H9 (cell line): ENCODE measurements at regions not wholly inside any gene's neighbourhood (a gene's known extent, or its start where the extent isn't known, plus 50 kb on each side); places are given as distances from the start of the nearest gene placed in this dataset.

Source experiments
- DNase-seq: peaks from one replicate; pipeline ENCODE4 v3.0.0-alpha.2; 2017
- H2AFZ ChIP-seq: one replicate; pipeline ENCODE4 v1.6.1; 2013; ENCODE audit warnings: mild to moderate bottlenecking, low read length, control low read depth, moderate library complexity
- H2AK5ac ChIP-seq: 2 replicates; pipeline ENCODE4 v1.6.1; 2013; ENCODE audit warnings: low read length, control low read depth, mixed read lengths; ENCODE audit not compliant: insufficient read length
- H2BK120ac ChIP-seq: one replicate; pipeline ENCODE4 v1.6.1; 2013; ENCODE audit warnings: low read depth, mild to moderate bottlenecking, low read length, control low read depth, inconsistent platforms; ENCODE audit not compliant: poor library complexity, severe bottlenecking
- H2BK12ac ChIP-seq: 2 replicates; pipeline ENCODE4 v1.6.1; 2013; ENCODE audit warnings: low read length, control low read depth, mixed read lengths, low read depth; ENCODE audit not compliant: insufficient read length
- H2BK15ac ChIP-seq: 2 replicates; pipeline ENCODE4 v1.6.1; 2013; ENCODE audit warnings: low read depth, low read length, control low read depth
- H2BK20ac ChIP-seq: one replicate; pipeline ENCODE4 v1.6.1; 2013; ENCODE audit warnings: low read depth, mild to moderate bottlenecking, low read length, control low read depth, inconsistent platforms; ENCODE audit not compliant: poor library complexity, severe bottlenecking
- H2BK5ac ChIP-seq: 2 replicates; pipeline ENCODE4 v1.6.1; 2013; ENCODE audit warnings: low read length, control low read depth, mixed read lengths; ENCODE audit not compliant: insufficient read length
- H3K14ac ChIP-seq: 2 replicates; pipeline ENCODE4 v1.6.1; 2013; ENCODE audit warnings: low read length, control low read depth; ENCODE audit not compliant: insufficient read depth
- H3K18ac ChIP-seq: 2 replicates; pipeline ENCODE4 v1.6.1; 2013; ENCODE audit warnings: low read depth, mild to moderate bottlenecking, mixed read lengths, low read length, control low read depth; ENCODE audit not compliant: insufficient read length
- H3K23ac ChIP-seq: 2 replicates; pipeline ENCODE4 v1.6.1; 2013; ENCODE audit warnings: low read length, control low read depth, mixed read lengths, low read depth; ENCODE audit not compliant: insufficient read length
- H3K23me2 ChIP-seq: 2 replicates; pipeline ENCODE4 v1.6.1; 2013; ENCODE audit warnings: low read depth, mild to moderate bottlenecking, mixed read lengths, low read length, control low read depth; ENCODE audit not compliant: insufficient read length, poor library complexity, severe bottlenecking
- H3K27ac ChIP-seq: 2 replicates; pipeline ENCODE4 v1.5.1; 2013; ENCODE audit warnings: low read length, control low read depth, mixed read lengths, low read depth; ENCODE audit not compliant: insufficient read length
- H3K27me3 ChIP-seq: 2 replicates; pipeline ENCODE4 v1.6.1; 2013; ENCODE audit warnings: low read length, control low read depth, inconsistent platforms; ENCODE audit not compliant: insufficient read depth
- H3K4ac ChIP-seq: 2 replicates; pipeline ENCODE4 v1.6.1; 2013; ENCODE audit warnings: low read depth, mild to moderate bottlenecking, control low read depth, inconsistent platforms, low read length, moderate library complexity
- H3K4me1 ChIP-seq: 2 replicates; pipeline ENCODE4 v1.6.1; 2013; ENCODE audit warnings: low read length, control low read depth, inconsistent platforms; ENCODE audit not compliant: insufficient read depth
- H3K4me2 ChIP-seq: 2 replicates; pipeline ENCODE4 v1.6.1; 2013; ENCODE audit warnings: low read length, control low read depth, mixed read lengths; ENCODE audit not compliant: insufficient read length, insufficient read depth
- H3K56ac ChIP-seq: 2 replicates; pipeline ENCODE4 v1.6.1; 2013; ENCODE audit warnings: low read depth, mild to moderate bottlenecking, mixed read lengths, low read length, control low read depth; ENCODE audit not compliant: insufficient read length
- H3K79me1 ChIP-seq: 2 replicates; pipeline ENCODE4 v1.6.1; 2013; ENCODE audit warnings: low read depth, mild to moderate bottlenecking, moderate library complexity, low read length, control low read depth, inconsistent platforms; ENCODE audit not compliant: insufficient read depth, poor library complexity, severe bottlenecking
- H3K79me2 ChIP-seq: 2 replicates; pipeline ENCODE4 v1.6.1; 2013; ENCODE audit warnings: low read length, control low read depth, inconsistent platforms; ENCODE audit not compliant: insufficient read depth
- H3K9ac ChIP-seq: 2 replicates; pipeline ENCODE4 v1.6.1; 2013; ENCODE audit warnings: low read length, control low read depth, mixed read lengths; ENCODE audit not compliant: insufficient read length; ENCODE audit errors: extremely low read depth
- H3K9me3 ChIP-seq: one replicate; pipeline ENCODE4 v1.6.1; 2013; ENCODE audit warnings: low read depth, low read length, inconsistent platforms; ENCODE audit not compliant: control insufficient read depth
- H3T11ph ChIP-seq: one replicate; pipeline ENCODE4 v1.6.1; 2013; ENCODE audit warnings: mild to moderate bottlenecking, low read length, control low read depth, inconsistent platforms
- H4K20me1 ChIP-seq: one replicate; pipeline ENCODE4 v1.6.1; 2013; ENCODE audit not compliant: control insufficient read depth, insufficient read length, insufficient read depth
- H4K5ac ChIP-seq: 2 replicates; pipeline ENCODE4 v1.6.1; 2013; ENCODE audit warnings: low read depth, mild to moderate bottlenecking, mixed read lengths, low read length, control low read depth; ENCODE audit not compliant: insufficient read length
- H4K8ac ChIP-seq: replicated peaks from 2 replicates; pipeline ENCODE4 v1.6.1; 2013; ENCODE audit warnings: low read length, control low read depth, mixed read lengths, low read depth; ENCODE audit not compliant: insufficient read length
- H4K91ac ChIP-seq: 2 replicates; pipeline ENCODE4 v1.6.1; 2013; ENCODE audit warnings: low read depth, mild to moderate bottlenecking, moderate library complexity, mixed read lengths, low read length, control low read depth; ENCODE audit not compliant: insufficient read length
- H3K27ac Mint-ChIP-seq, 3 experiments: 2 replicates in 2 of 3; 3 replicates in 1 of 3; pipeline ENCODE4 v1.8.0; 2020 to 2021; ENCODE audit warnings: mixed read lengths in 3 of 3, mild to moderate bottlenecking in 1 of 3, moderate library complexity in 1 of 3
- H3K27me3 Mint-ChIP-seq: 2 replicates; pipeline ENCODE4 v1.8.0; 2021; ENCODE audit warnings: low read depth, mild to moderate bottlenecking, moderate library complexity, mixed read lengths
- H3K36me3 Mint-ChIP-seq, 3 experiments: 2 replicates in 2 of 3; 3 replicates in 1 of 3; pipeline ENCODE4 v1.8.0; 2020 to 2021; ENCODE audit warnings: low read depth in 3 of 3, mixed read lengths in 3 of 3; ENCODE audit not compliant: insufficient read depth in 1 of 3
- H3K4me1 Mint-ChIP-seq, 2 experiments: 2 replicates each; pipeline ENCODE4 v1.8.0; 2020; ENCODE audit warnings: mixed read lengths in 2 of 2
- H3K4me3 Mint-ChIP-seq, 2 experiments: 2 replicates in 1 of 2; 3 replicates in 1 of 2; pipeline ENCODE4 v1.8.0; 2020 to 2021; ENCODE audit warnings: mild to moderate bottlenecking in 2 of 2, mixed read lengths in 2 of 2, moderate library complexity in 1 of 2
- H3K9me3 Mint-ChIP-seq, 2 experiments: 2 replicates in 1 of 2; 3 replicates in 1 of 2; pipeline ENCODE4 v1.8.0; 2020; ENCODE audit warnings: mild to moderate bottlenecking in 2 of 2, mixed read lengths in 2 of 2, moderate library complexity in 1 of 2
- whole genome bisulfite sequencing: extraction: QIAGEN DNeasy Blood & Tissue Kit; methylation state at CpG from one replicate; pipeline ENCODE4 v1.1.7; 2013; ENCODE audit warnings: missing lambda C conversion rate, low lambda C conversion rate, mixed read lengths; ENCODE audit not compliant: insufficient read length; ENCODE audit errors: extremely low coverage; 5-methylcytosine and 5-hydroxymethylcytosine counted together
- TF ChIP-seq, protein P1 (sequence below): fragments of 200-600 bp; sonication (generic); conservative IDR thresholded peaks from 3 replicates; pipeline ENCODE4 v1.8.0; 2021; ENCODE audit warnings: antibody characterized with exemption, mild to moderate bottlenecking

DNA sequence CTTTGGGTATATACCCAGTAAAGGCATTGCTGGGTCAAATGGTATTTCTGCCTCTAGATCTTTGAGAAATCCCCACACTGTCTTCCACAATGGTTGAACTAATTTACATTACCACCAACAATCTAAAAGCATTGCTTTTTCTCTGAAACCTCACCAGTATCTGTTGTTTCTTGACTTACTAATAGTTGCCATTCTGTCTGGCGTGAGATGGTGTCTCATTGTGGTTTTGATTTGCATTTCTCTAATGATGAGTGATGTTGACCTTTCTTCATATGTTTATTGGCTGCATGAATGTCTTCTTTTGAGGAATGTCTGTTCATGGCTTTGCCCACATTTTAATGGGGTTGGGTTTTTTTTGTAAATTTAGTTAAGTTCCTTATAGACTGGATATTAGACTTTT is 382.6 kb upstream of the ZNF804A start:
- no peak overlapping the region for H3K18ac ChIP-seq
- no peak overlapping the region for H4K91ac ChIP-seq
- H3K4me3 Mint-ChIP-seq: no peak overlapping the region
- H3K27me3 Mint-ChIP-seq: no peaks in the 10 kb centered on the region
- H3K23ac ChIP-seq: no peak overlapping the region
- no peak overlapping the region for H2BK12ac ChIP-seq
- no peaks in the 10 kb centered on the region for H4K20me1 ChIP-seq
- H2BK5ac ChIP-seq: no peak overlapping the region
- H3T11ph ChIP-seq: no peak overlapping the region
- H4K5ac ChIP-seq: no peak overlapping the region
- no peaks in the 10 kb centered on the region for H3K9me3 ChIP-seq
- no peak overlapping the region for H3K9ac ChIP-seq
- TF ChIP-seq, protein P1, sequence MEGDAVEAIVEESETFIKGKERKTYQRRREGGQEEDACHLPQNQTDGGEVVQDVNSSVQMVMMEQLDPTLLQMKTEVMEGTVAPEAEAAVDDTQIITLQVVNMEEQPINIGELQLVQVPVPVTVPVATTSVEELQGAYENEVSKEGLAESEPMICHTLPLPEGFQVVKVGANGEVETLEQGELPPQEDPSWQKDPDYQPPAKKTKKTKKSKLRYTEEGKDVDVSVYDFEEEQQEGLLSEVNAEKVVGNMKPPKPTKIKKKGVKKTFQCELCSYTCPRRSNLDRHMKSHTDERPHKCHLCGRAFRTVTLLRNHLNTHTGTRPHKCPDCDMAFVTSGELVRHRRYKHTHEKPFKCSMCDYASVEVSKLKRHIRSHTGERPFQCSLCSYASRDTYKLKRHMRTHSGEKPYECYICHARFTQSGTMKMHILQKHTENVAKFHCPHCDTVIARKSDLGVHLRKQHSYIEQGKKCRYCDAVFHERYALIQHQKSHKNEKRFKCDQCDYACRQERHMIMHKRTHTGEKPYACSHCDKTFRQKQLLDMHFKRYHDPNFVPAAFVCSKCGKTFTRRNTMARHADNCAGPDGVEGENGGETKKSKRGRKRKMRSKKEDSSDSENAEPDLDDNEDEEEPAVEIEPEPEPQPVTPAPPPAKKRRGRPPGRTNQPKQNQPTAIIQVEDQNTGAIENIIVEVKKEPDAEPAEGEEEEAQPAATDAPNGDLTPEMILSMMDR: no peak
- no peak overlapping the region for H2AFZ ChIP-seq
- no peak overlapping the region for H2BK120ac ChIP-seq
- H3K27ac Mint-ChIP-seq: no peak overlapping the region
- no peak overlapping the region for H4K8ac ChIP-seq
- H2AK5ac ChIP-seq: no peak overlapping the region
- H3K79me1 ChIP-seq: no peaks in the 10 kb centered on the region
- no peak overlapping the region for H2BK15ac ChIP-seq
- no CpG with 5 or more reads among the region's 1 CpG for WGBS
- no peaks in the 10 kb centered on the region for H3K4me1 ChIP-seq
- H3K27me3 ChIP-seq: no peaks in the 10 kb centered on the region
- no peaks in the 10 kb centered on the region for H3K79me2 ChIP-seq
- no peaks in the 10 kb centered on the region for H3K23me2 ChIP-seq
- no peak overlapping the region for H3K4ac ChIP-seq
- DNase-seq: no peak
- no peak overlapping the region for H3K56ac ChIP-seq
- H3K4me1 Mint-ChIP-seq: no peaks in the 10 kb centered on the region
- no peak overlapping the region for H3K27ac ChIP-seq
- H2BK20ac ChIP-seq: no peak overlapping the region
- H3K14ac ChIP-seq: no peak overlapping the region
- H3K4me2 ChIP-seq: no peak overlapping the region
- H3K36me3 Mint-ChIP-seq: no peaks in the 10 kb centered on the region
- H3K9me3 Mint-ChIP-seq: no peaks in the 10 kb centered on the region
